Pancreas (tissue), 10 donors: ENCODE measurements at regions not wholly inside any gene's neighbourhood (a gene's known extent, or its start where the extent isn't known, plus 50 kb on each side); places are given as distances from the start of the nearest gene placed in this dataset.
"Not testable (repeated sequence)": the region's sequence is repeated elsewhere in the genome, so short reads cannot be mapped to it uniquely, and the experiment has no call there.

Experiments
- ATAC-seq, 4 donors: fragments of 200-7000 bp; cut with Tn5 transposase; one replicate each; pipeline versions ENCODE4 v1.8.0 to v1.9.1; 2020; ENCODE audit warnings: mild to moderate bottlenecking in 4 of 4, moderate library complexity in 4 of 4
- DNase-seq, 6 donors: peaks; one replicate each; pipeline ENCODE4 v3.0.0-alpha.2; 2020
- FAIRE-seq: peaks from 2 replicates; lab custom pipeline; 2012; peaks lifted over from hg19 to GRCh38; lab: Jason Lieb, UNC
- H3K27ac ChIP-seq, 4 donors: fragments of 200-600 bp; sonication (generic); 1 replicate in 3 of 4; 2 replicates in 1 of 4; pipeline versions ENCODE4 v1.5.0 to v1.8.0; 2020
- H3K27me3 ChIP-seq, 4 donors: fragments of 200-600 bp; one replicate each; pipeline ENCODE4 v1.8.0; 2021
- H3K36me3 ChIP-seq, 3 donors: fragments of 200-600 bp; sonication (generic) in 1 of 3; one replicate each; pipeline versions ENCODE4 v1.5.0 to v1.8.0; 2020 to 2021
- H3K4me1 ChIP-seq, 3 donors: fragments of 200-600 bp; one replicate each; pipeline ENCODE4 v1.8.0; 2021
- H3K4me3 ChIP-seq, 4 donors: fragments of 200-600 bp; sonication (generic) in 2 of 4; one replicate each; pipeline versions ENCODE4 v1.5.0 to v1.8.0; 2020 to 2021
- H3K9me3 ChIP-seq, 4 donors: fragments of 200-600 bp; one replicate each; pipeline ENCODE4 v1.8.0; 2021
- CTCF ChIP-seq, 4 donors: fragments of 200-600 bp; sonication (generic) in 3 of 4; IDR thresholded peaks; one replicate each; pipeline versions ENCODE4 v1.5.0 to v1.8.0; 2021; ENCODE audit warnings: antibody characterized with exemption in 4 of 4
- WGBS, 2 donors: extraction: QIAGEN DNeasy Blood & Tissue Kit; methylation state at CpG; one replicate each; pipeline ENCODE4 v1.1.7; 2013; 5-methylcytosine and 5-hydroxymethylcytosine counted together
- intact Hi-C, 3 donors: fragments of 100-400 bp; cut with DNase I; formaldehyde crosslinking; loops; one replicate each; pipeline versions ENCODE4 v1.11.1 to v1.14.2; 2022
- donor health status: healthy with polysubstance abuse.
- donor health status: DM: no; HTN: no; CAD: no; lungs with moderate emphysema.
- donor health status: DM: no; HTN: no; CAD: no.
- donor health status: control.
- donor health status: control.
- donor health status: Bipolar disorder and iron deficiency.
- donor health status: DM: yes; HTN: yes; CAD: no.
- donor health status: DM: no; HTN: no; CAD: no.
- donor health status: DM: no; HTN: no; CAD: no.
- donor health status: DM: yes; HTN: yes; CAD: no.

DNA sequence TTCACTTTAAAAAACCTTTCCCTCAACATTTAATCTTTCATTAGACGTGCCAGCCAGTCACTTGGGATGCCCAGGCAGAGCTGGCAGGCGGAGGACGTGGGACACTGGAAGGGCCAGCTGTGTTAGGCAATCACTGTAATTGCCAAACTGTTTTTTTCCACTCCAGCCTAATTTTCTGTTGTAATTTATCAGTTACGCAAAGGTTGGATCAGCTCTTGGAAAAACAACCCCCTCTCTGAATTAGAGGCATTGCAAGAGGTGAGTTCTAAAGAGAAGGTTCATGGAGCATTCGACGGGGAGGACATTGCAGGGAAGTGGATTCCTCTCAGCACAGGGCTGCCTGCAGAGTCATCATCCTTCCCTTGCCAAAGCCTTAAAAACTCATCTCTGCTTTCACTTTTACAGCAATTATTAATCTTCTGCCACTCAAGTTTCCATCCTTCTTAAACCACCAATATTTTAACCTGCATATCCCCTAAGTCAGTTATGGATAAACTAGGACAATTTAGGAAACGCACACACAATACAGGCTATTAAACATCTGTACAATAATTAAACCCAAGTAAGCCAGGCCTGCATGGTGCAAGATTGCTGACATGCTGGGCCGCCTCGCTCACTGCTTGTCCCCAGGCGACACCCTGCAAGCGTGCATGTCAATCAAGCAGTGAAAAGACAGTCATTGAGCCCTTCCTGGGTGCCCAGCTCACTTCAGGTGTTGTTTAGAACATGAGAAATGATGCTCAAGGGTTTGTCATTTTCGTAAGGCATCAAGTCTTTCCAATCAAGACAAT, 272.3 kb upstream of the RNF32 start:
- Histone ChIP-seq H3K9me3 (no peaks in the 10 kb centered on the region), H3K27me3 (no peaks in the 10 kb centered on the region), H3K4me1 (no peaks in the 10 kb centered on the region), H3K27ac (no peak overlapping the region), H3K36me3 (no peaks in the 10 kb centered on the region), H3K4me3 (no peak overlapping the region)
- ATAC-seq = peak in 3 of 4 donors; percentile 46 to 51 (median 49)
- DNase-seq = no peak
- no peak for TF ChIP-seq CTCF (IDR thresholded peaks at IDR 0.05)
- no peak for FAIRE-seq
- 60 to 62% methylated on average over 12 of the region's 12 CpGs for WGBS, 2 donors
- intact Hi-C loops = no loop called here

- no peak overlapping the region for H3K27ac ChIP-seq
- no peak for DNase-seq
- H3K27me3 ChIP-seq = no peaks in the 10 kb centered on the region
- intact Hi-C loops = no loop called here
- no peaks in the 10 kb centered on the region for H3K36me3 ChIP-seq
- no peak for TF ChIP-seq CTCF (IDR thresholded peaks at IDR 0.05)
- H3K4me3 ChIP-seq = no peak overlapping the region
- H3K9me3 ChIP-seq = no peaks in the 10 kb centered on the region
- ATAC-seq = no peak
- 80 to 87% methylated on average over 5 of the region's 5 CpGs for WGBS, 2 donors
- FAIRE-seq = no peak
- H3K4me1 ChIP-seq = no peaks in the 10 kb centered on the region
Measured at GRCh38 chr7:156363751-156364150, 276.8 kb upstream of the RNF32 start.

DNA sequence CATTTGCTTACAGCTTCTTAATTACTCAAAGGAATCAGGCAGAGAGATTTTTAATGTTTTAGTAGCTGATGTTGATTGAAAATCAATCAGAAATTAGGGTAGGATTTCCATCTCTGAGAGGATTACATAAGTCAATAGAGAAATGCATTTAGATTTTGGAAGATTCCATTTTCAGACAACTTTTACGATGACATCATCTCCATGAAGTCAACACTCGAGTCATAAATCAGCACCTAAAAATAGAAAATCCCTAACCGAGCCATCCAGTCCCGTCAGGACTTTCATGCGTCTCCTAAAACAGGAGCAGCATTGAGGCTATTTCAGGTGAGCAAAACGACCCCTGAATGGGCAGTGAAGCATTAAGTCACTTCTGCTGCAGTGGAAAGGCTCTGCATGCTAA, 279.7 kb upstream of the RNF32 start:
- Histone ChIP-seq H3K27ac (no peak overlapping the region), H3K4me1 (no peaks in the 10 kb centered on the region), H3K27me3 (no peaks in the 10 kb centered on the region), H3K36me3 (no peaks in the 10 kb centered on the region), H3K9me3 (no peaks in the 10 kb centered on the region), H3K4me3 (no peak overlapping the region)
- WGBS, 2 donors = 76 to 82% methylated on average over 6 of the region's 6 CpGs
- no peak for ATAC-seq
- intact Hi-C loops = no loop called here
- TF ChIP-seq CTCF (IDR thresholded peaks at IDR 0.05) = no peak
- no peak for FAIRE-seq
- no peak for DNase-seq

- TF ChIP-seq CTCF (IDR thresholded peaks at IDR 0.05) = no peak
- no peak overlapping the region for H3K4me3 ChIP-seq
- no peaks in the 10 kb centered on the region for H3K4me1 ChIP-seq
- no peaks in the 10 kb centered on the region for H3K36me3 ChIP-seq
- no peak overlapping the region for H3K27ac ChIP-seq
- no peaks in the 10 kb centered on the region for H3K9me3 ChIP-seq
- no peak for FAIRE-seq
- no peaks in the 10 kb centered on the region for H3K27me3 ChIP-seq
- ATAC-seq = no peak
- DNase-seq = no peak
- WGBS, 2 donors = 72 to 80% methylated on average over 5 of the region's 5 CpGs
- intact Hi-C loops = no loop called here
Measured at GRCh38 chr7:156356551-156356950, 284.0 kb upstream of the RNF32 start.

GRCh38 chr7:156353352-156353751, 287.2 kb upstream of the RNF32 start:
- ATAC-seq (no peak), DNase-seq (no peak), FAIRE-seq (no peak)
- Histone ChIP-seq H3K4me3 (no peak overlapping the region), H3K36me3 (no peaks in the 10 kb centered on the region), H3K27me3 (no peaks in the 10 kb centered on the region), H3K27ac (no peak overlapping the region), H3K4me1 (no peaks in the 10 kb centered on the region), H3K9me3 (no peaks in the 10 kb centered on the region)
- WGBS, 2 donors = 67 to 80% methylated on average over 7 of the region's 7 CpGs
- no peak for TF ChIP-seq CTCF (IDR thresholded peaks at IDR 0.05)
- intact Hi-C loops = no loop called here

- H3K4me3 ChIP-seq, ATAC-seq, H3K4me1 ChIP-seq, H3K9me3 ChIP-seq, FAIRE-seq, intact Hi-C loops, H3K27me3 ChIP-seq, H3K36me3 ChIP-seq, DNase-seq, H3K27ac ChIP-seq: not testable (repeated sequence)
- WGBS, 2 donors = 91 to 96% methylated on average over 22 to 25 of the region's 25 CpGs
Measured at GRCh38 chr7:156347703-156348248, 292.8 kb upstream of the RNF32 start.
